ENCODE measurements at regions not wholly inside any gene's neighbourhood (a gene's known extent, or its start where the extent isn't known, plus 50 kb on each side); places are given as distances from the start of the nearest gene placed in this dataset.

DNA sequence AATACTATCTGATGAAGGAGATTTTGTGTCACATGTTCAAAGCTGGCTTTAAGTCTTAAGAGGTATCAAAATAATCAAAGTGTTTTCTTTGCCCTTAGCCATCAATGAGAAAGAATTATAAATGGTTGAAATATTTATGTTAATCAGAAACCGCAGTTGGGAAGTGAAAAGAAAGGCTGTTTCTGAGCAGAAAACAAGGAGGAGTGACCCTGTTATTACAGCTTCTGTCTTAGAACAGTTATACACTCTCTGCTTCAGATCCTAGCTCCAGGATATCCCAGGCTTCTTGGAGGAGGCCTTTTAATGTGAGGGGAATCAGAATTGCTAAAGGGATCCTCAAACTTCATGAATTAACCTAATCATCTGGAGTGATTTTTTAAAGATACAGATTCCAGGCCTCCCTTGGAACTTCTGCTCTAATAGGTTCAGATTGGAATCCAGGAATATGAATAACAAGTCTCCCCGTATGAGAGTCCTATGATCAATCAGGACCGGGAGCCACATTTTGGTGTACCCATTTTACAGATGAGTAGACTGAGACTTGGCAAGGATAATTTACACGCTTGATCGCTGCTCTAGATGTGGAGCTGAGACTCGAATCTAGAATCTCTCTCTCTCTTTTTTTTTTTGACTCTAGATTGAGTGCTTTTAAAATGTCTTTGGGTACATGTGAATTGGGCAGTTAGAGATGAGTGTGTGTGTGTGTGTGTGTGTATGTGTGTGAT lies 50.8 kb upstream of the JAG1 start:
- no peak for DNase-seq (ENCODE audit: low spot score)

DNA sequence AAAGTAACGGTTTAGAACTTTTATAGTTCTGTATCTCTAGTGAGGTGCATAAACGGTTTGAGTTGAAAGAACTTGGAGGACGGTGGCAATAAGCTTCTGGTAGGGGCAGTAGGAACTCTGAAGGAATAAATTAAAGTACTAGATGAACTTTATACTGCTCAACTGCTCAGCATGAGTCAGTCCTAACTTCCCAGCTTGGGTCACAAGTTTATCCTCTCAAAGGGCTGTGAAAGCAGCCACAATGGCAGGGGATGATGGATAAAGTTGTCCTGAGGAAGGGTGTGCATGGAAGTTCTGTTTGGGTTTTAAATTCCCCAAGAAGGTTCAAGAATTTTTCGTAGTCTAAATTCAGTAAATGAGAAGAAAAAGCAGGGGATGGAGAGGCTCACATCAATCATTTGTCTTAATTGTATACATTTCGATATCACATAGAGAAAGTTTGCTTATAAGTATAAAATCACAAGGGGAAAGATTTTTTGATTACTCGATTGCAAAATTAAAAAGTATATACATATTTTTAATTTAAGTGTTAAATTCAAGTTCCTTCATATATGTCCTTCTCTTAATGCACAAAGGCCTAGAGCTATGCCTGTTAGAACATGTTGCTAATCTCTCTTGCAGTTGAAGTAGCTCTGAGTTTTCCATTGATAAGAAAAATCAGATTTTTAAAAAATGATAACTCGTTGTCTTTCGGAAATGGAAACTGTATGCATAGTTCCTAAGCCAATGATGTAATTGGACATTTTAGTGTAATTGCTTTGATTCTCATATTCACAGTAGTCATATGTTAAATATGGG lies 55.3 kb upstream of the JAG1 start:
- no peak for DNase-seq (ENCODE audit: low spot score)

DNA sequence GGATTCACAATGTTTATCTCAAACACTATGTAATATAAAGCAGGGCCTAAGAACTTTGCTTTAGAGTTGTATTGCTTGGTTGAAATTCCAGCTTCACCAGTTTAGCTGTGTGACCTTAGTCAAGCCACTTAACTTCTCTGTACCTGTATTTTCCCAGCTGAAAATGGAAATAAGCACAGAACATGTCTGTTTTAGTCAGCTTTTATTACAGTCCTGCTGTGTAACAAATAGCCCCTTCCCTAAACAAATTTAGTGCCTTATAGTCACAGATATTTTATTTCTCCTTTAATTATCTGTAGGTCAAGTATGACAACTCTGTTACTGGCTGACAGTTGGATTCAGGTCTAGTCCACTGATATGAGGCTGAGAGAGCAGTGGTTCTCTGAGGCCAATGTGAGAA lies 56.0 kb upstream of the JAG1 start:
- no peak for DNase-seq (ENCODE audit: low spot score)

DNA sequence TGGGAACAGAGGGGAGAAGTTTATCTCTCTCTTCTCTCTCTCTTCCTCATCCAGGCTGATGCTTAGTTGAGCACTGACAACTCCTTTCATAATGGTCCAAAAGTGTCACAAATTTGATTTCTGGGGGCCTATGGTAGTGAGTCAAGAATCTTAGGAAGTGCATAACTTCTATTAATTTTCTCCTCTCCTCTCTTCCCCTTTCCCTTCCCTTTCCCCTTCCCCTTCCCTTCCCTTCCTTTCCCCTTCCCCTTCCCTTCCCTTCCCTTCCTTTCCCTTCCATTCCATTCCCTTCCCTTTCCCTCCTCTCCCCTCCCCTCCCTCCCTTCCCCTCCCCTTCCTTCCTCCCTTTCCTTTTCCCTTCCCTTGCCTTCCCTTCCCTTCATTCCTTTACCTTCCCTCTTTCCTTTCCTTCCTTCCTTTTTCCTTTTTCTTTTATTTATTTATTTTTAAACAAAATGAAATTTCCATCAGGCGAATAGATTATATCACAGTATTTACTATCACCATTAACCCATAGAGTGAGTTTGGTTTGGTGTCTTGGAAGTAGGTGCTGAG lies 56.9 kb upstream of the JAG1 start:
- DNase-seq (ENCODE audit: low spot score) = no peak

DNA sequence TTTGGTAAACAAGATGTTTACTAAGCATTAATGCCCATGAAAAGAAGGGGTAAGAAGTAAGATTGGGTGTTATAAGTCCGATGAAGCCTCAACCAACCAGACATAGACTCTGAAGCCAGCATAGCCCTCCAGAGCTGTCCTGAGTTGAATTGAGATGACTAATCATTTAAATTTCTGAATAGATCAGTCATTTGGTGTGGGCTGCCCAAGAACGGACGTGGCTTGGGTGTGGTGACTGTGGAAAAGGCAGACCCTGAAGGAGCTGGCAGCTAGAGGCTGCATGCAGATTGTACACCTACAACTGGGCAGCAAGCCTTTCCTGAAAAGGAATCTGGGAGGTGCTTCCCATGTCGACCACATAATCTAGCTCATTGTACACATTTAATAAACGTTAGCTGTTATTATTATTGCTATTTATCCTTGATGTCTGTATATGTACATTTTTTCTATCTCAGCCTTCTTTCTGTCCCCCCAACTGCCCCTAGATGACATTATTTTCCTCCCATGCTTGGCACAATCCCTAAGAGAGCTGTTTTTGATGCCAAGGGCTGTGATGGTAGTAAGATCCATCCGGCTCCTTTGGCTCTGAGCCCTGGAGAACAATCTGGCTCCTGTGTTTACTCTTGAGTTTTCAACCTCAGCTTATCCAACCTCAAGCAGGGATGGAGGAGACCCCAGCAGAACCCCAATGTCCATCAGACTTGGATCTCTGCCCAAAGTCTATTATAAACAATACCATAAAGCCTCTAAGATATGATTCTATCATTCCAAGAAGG lies 57.6 kb upstream of the JAG1 start:
- DNase-seq (ENCODE audit: low spot score) = peak; percentile 35

DNA sequence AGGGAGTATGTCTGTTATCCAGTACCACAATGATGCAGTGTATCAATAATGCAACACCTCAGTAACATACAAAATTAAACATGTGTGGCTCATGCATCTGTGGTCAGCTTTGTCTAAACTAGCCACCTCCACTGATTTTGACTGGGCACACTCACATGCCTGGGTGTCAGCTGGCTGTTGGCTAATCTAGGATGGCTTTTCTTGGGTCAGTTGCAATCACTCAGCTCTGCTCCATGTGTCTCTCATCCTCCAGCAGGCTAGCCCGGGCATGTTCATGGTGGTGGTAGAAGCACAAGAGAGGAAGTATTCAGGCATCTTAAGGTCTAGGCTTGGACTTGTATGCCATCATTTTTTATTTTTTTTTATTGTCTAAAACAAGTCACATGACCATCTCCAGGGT lies 59.3 kb upstream of the JAG1 start:
- DNase-seq (ENCODE audit: low spot score) = no peak

DNA sequence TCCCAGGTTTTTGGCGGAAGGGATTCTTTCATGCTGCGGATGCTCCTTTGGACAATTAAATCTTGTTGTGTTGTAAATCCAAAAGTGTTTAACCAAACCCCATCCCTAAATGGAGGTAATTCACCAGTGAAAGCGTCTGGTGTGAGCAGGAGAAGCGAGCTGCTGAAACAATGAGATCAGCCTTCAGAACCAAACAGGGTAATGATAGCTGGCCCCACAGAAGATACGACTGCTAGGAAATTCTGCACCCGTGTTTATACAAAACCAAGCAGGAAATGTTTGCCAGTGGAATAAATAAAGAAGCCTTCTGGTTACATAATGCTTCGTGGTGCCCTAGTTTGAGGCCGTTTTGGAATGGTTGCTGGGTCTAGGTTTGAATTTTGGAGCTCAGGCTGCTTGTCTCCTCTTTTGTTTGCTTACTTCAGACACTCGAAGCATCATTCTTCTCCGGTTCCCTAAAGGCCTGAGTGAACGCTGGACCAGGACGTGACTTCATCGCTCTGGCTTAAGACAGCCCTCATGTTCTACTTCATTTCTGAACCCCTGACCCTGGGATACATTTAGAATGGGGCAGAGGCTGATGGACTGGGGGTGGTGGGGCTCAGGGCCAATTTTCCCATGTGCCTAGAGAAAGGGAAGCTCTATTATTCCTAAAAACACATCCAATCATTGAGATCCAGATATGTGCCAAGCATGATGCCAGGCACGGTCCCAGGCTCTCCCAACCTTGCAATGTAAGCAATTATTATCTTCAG lies 61.6 kb upstream of the JAG1 start:
- DNase-seq (ENCODE audit: low spot score) = no peak

DNA sequence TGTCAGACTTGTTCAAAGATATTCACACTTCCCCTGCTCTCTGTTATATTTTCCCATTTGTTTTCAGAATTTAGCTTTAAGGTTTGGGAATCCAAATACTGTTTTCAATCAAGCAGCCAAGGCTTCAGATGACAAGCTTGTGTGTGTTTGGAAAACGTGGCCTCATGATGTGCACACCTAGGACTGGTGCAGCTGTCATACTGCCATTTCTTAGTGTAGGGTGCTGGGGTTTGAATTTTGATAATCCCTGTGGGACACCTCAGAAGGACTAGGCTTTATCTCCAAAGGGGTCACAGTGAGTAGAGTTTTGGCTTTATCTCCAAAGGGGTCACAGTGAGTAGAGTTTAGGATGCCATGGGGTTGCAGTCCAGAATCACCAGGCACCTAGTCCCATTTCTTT lies 65.3 kb upstream of the JAG1 start:
- DNase-seq (ENCODE audit: low spot score) = no peak

DNA sequence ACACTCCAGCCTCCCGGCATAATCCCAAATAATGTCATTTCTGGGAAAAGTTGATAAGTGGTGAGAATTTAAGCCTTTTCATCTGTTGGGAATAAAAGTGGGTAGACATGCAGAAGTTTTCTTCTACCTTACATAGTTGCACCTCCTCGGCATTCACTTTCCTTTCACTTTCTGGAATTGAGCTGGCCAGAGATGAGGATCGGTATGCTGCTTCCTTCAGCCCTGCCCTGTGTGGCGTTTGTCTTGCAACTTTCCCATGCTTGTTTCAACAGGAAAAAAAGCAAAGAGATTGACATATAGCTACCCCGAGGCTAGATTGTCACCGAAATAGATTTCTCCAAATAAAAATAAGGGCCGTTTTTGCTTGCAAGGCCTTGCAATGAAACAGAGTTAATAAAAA lies 65.8 kb upstream of the JAG1 start:
- peak; percentile 18 for DNase-seq (ENCODE audit: low spot score)

DNA sequence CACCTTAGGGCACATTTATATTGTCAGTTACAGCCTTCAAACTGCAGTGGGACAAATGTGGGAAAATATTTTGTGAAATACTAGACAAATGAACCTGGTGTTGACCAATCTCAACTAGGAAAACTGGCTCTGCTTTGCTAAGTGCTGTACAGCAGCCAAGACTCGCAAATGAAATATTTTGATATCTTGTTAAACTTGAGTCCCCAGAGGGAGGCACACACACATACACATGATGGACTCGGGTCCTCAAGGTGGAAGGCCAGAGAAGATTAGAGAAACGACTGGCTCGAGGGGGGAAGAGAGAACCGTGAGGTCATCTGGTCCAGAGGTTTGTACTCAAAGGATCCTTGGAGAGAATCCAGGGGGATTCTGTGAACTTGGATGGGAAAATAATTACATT lies 67.3 kb upstream of the JAG1 start:
- DNase-seq (ENCODE audit: low spot score) = no peak

DNA sequence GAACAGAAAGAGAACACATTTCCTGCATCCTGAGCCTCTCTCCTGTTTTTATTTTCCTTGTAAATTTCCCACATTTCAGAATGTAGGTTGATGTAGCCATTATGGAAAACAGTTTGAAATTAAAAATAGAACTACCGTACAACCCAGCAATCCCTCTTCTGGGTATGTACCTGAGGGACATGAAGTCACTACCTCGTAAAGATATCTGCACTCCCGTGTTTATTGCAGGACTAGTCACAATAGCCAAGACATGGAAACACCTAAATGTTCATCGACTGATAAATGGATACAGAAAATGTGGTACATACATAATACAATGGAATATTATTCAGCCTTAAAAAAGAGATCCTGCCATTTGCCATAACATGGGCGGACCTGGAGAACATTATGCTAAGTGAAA lies 72.0 kb upstream of the JAG1 start:
- no peak for DNase-seq (ENCODE audit: low spot score)

DNA sequence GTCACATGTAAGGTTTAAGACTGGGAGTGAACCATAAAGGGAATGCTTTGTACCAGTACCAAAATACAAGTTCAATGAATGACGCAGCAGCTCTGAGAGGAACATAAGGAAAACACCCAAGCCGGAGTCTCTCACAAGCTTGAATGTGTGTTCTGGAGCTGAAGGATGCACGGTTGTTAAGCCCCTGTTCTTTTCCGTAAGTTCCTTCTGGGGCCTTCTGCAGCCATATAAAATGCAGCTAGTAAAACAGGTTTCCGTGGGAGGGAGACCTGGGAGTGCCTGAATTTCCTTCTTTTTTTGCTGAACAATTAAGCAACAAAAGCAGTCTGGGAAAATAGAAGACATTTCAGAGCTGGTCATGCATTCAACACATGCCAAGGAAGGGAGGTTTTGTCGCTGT lies 73.2 kb upstream of the JAG1 start:
- DNase-seq (ENCODE audit: low spot score) = no peak

DNA sequence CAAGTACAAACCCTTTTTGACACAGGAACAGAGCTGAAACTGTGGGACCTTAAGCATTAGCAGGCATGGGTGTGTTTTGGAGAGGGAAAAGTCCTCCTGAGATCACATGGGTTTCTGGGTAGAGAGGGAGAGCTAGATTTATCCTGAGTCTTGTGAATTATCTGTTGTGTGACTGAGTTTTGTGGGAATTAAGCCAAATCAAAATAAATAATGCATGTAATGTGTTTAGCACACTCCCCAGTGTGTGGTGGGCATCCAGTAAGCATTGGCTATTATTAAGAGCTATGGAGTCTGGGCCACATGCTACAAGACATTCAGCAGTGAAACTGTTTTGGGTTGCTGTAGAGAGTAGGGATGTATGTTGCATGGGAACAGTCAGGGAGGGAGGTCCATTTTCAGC lies 75.3 kb upstream of the JAG1 start:
- no peak for DNase-seq (ENCODE audit: low spot score)

DNA sequence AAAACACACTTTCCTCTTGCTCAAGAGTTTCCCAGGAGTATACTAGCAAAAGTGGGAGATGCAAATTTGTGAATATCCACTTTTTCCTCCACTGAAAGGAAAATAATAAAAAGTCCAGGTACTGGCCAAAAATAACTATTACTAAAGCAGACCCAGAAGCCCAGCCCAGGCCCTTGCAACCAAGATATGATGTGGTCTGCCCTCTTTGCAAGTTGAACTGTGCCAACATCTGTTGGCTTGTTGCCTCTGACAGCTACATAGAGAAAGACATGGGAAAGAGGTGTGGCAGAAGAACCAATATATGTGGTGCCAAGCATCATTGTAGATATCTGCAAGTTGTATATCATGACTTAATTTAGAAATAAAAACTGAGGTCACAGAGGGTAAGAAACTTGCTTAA lies 78.4 kb upstream of the JAG1 start:
- DNase-seq (ENCODE audit: low spot score) = no peak

DNA sequence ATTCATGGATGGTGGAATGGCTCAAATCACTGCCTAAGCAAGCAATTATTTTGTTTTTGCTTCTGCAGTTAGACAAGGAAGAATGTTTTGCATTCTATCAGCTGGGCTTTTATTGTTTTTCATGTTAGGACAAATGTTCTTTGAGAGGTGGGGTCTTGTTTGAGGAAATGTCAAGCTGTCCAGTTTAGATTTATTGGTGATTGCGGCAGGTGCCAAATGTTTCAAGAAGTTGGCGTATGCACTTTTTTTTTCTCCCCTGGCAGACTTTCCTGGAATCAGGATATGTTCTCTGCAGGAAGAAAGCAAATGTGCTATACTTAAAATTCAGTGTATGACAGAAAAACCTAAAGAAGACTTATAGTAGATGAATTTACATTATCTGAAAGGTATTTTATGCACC lies 81.0 kb upstream of the JAG1 start:
- no peak for DNase-seq (ENCODE audit: low spot score)

DNA sequence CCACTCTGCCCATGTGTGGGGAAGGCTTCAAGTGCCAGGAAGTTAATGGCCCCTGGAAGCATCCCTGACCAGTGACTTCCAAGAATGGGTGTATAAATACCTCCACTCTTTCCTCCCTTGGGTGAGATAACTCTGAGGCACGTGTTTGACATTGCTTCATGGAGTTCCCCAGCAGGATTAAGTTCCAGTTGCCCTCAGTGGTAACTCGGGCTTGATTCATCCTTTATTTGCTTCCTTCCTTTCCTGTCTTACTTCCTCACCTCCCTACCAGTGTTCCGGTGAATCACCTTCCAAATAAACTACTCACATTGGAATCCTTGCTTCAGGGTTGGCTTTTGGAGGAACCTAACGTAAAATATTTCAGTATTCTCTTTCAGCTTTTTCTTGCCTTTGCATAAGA lies 84.6 kb upstream of the JAG1 start:
- no peak for DNase-seq (ENCODE audit: low spot score)

DNA sequence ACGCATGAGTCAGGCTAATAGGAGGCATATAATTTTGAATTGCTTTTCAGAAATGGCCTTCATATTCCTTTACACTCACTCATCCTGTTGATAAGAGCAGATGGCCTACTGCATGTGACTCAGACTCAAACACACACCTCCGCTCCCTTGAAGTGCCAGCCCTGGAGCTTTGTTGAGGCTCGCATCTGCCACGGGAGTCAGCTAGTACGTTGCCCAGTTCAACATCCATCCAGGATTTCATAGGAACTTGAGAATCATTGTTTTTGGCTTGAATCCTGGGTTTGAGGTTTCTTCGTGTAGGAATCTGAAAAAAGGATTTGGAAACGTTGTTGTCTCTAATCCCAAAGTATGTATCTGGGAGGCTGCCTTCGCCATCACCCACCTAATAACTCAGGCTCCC lies 87.4 kb upstream of the JAG1 start:
- no peak for DNase-seq (ENCODE audit: low spot score)

DNA sequence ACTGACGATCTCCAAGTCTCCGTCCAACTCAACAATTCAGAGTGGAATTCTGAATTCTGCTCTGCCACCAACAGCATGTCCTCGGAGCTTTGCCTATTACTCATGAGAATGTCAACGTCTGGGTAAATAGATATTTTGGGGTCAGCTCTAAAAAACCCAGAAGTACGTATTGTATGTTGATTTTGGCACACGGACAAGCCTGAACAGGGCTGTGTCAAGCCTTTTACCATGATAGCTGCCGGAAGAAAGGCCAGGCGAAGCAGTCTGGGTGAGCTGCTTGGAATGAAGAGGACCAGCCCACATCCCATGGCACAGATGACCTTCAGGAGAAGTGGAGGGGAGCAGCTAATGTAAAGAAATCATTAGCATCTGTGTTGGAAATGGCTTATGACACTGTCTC lies 88.0 kb upstream of the JAG1 start:
- no peak for DNase-seq (ENCODE audit: low spot score)

DNA sequence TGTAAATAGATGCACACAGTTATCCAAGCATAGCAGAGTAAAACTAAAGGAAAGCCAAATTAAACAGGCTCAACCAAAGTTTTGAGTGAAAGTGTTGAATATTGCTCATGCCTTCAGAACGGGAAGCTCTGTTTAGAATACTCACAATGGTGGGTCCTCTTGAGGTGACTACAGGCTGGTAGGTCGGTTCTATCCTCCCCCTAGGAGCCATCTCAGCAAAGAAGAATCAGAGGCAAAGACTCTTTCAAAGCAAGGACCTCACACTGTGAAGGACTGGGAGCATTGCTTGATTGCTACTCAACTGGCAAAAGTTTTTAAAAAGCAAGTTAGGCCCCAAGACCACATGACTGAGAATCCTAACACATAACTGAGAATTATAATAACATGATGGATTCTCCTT lies 88.4 kb upstream of the JAG1 start:
- DNase-seq (ENCODE audit: low spot score) = no peak

DNA sequence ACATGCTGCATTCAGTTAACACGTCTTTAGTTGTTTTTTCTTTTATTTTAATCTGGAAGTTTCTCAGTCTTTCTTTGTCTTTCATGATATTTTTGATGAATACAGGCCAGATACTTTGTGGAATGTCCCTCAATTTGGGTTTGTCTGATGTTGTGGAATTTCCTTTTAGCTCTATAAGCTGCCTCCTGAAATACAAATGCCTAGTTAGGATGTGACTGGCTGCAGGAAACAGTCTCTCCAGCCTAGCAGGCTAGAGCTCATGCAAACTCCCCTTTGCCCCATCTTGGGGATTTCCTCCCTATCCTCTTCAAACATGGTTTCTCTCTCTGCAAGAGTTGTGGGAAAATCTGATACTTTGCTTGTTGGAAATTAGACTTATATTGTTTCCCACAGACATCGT lies 89.3 kb upstream of the JAG1 start:
- DNase-seq (ENCODE audit: low spot score) = no peak

DNA sequence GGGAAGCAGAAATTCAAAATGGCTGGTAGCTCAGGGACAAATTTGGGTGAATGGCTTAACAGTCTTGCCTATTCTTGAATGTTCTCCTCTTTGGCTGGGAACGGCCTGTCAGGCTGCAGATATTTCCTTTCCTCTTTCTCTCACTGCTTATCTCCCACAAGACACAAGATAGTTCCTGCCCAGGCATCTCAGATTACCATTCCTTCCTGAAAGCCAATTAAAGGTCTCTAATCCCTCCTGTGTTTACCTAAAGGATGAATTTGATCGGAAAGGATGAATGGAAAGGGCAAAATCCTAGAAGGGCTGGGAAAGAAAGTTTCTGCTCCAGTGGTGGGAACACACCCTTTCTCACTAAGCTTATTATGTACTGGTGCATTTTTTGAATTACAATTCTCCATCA lies 95.9 kb upstream of the JAG1 start:
- no peak for DNase-seq (ENCODE audit: low spot score)

DNA sequence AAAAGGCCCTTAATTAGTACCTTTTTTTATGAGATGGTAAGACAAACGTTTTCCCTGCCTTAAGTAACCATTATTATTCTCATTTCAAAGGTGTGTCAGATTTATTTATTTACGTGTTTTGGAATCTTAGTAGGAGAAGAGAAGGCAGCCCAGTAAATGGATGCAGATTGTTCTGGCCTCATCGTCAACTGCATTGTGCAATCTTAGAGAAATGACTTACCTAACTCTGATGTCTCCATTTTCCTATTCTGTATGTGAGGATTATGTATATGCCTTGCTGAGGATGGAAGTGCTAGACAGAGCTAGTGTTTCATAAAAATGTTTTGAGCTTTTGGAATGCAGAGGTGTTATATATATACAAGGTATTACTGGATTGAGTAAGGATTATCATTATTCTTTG lies 97.0 kb upstream of the JAG1 start:
- no peak for DNase-seq (ENCODE audit: low spot score)

Data from AG08395 (cell line).